H1 (cell line): ENCODE measurements at regions not wholly inside any gene's neighbourhood (a gene's known extent, or its start where the extent isn't known, plus 50 kb on each side); places are given as distances from the start of the nearest gene placed in this dataset.

Experiments
- ASH2L ChIP-seq: fragments of 200-600, 300-600 bp; sonication (generic); IDR thresholded peaks from one replicate; pipeline ENCODE4 v1.7.1; 2017; ENCODE audit warnings: low read length
- CBX5 ChIP-seq: fragments of 300-800, 300-1000 bp; sonication (generic); IDR thresholded peaks from 2 replicates; pipeline ENCODE4 v1.7.1; 2016; ENCODE audit warnings: antibody characterized with exemption, low read length, low read depth
- CTCF ChIP-seq, 3 experiments: IDR thresholded peaks; 1 replicate in 2 of 3; 2 replicates in 1 of 3; pipeline versions ENCODE4 v1.5.1 to v1.6.1; 2011; ENCODE audit warnings: low read length in 3 of 3, mild to moderate bottlenecking in 3 of 3, inconsistent platforms in 2 of 3, low read depth in 1 of 3, moderate library complexity in 1 of 3; ENCODE audit not compliant: insufficient read depth in 1 of 3; ENCODE audit errors: control extremely low read depth in 1 of 3
- GTF2F1 ChIP-seq: IDR thresholded peaks from 2 replicates; pipeline ENCODE4 v1.6.1; 2012; ENCODE audit warnings: low read depth, low read length, improper control_type of control experiment, borderline replicate concordance
- JUND ChIP-seq: IDR thresholded peaks from 2 replicates; pipeline ENCODE4 v1.6.1; 2011; ENCODE audit warnings: mild to moderate bottlenecking, improper control_type of control experiment, low read length
- POLR2A ChIP-seq, 2 experiments: IDR thresholded peaks; 1 replicate in 1 of 2; 2 replicates in 1 of 2; pipeline ENCODE4 v1.6.1; 2011; ENCODE audit warnings: low read depth in 2 of 2, low read length in 2 of 2, mild to moderate bottlenecking in 2 of 2; ENCODE audit errors: control extremely low read depth in 1 of 2
- POLR2AphosphoS5 ChIP-seq: IDR thresholded peaks from 2 replicates; pipeline ENCODE4 v1.6.1; 2011; ENCODE audit warnings: low read depth, low read length
- RAD21 ChIP-seq, 2 experiments: IDR thresholded peaks in 1 of 2; conservative IDR thresholded peaks in 1 of 2; 2 replicates each; pipeline ENCODE4 v1.6.1; 2011; ENCODE audit warnings: low read depth in 2 of 2, low read length in 2 of 2, improper control_type of control experiment in 1 of 2, inconsistent platforms in 1 of 2, mild to moderate bottlenecking in 1 of 2, moderate library complexity in 1 of 2
- SIX5 ChIP-seq: IDR thresholded peaks from 2 replicates; pipeline ENCODE4 v1.6.1; 2011; ENCODE audit warnings: mild to moderate bottlenecking, low read depth, low read length
- SUZ12 ChIP-seq: fragments of 200-600 bp; sonication (generic); IDR thresholded peaks from 2 replicates; pipeline ENCODE4 v1.6.1; 2012; ENCODE audit warnings: mild to moderate bottlenecking, inconsistent platforms, low read length, moderate library complexity, mixed read lengths
- TCF12 ChIP-seq: IDR thresholded peaks from 2 replicates; pipeline ENCODE4 v1.6.1; 2011; ENCODE audit warnings: low read depth, mild to moderate bottlenecking, low read length
- ZNF274 ChIP-seq: IDR thresholded peaks from 2 replicates; pipeline ENCODE4 v1.7.0; 2012; ENCODE audit warnings: low read length, borderline replicate concordance; ENCODE audit errors: extremely low read depth

- TF ChIP-seq GTF2F1 (no peak), POLR2AphosphoS5 (no peak), ZNF274 (no peak), CTCF (IDR thresholded peaks at IDR 0.05; ENCODE audit: control extremely low read depth in 1 of 3, insufficient read depth in 1 of 3, low read depth in 1 of 3, low read length in 3 of 3) (peak in 1 of 3 experiments; percentile 41; a peak in 1 of 4 replicates), JUND (no peak), RAD21 (IDR thresholded peaks at IDR 0.05 in 1 of 2, conservative IDR thresholded peaks at IDR 0.05 in 1 of 2; ENCODE audit: low read depth in 2 of 2, low read length in 2 of 2) (no peak), SUZ12 (no peak), ASH2L (no peak), TCF12 (no peak), CBX5 (no peak), POLR2A (IDR thresholded peaks at IDR 0.05; ENCODE audit: control extremely low read depth in 1 of 2, low read depth in 2 of 2, low read length in 2 of 2) (no peak), SIX5 (no peak)
Measured at GRCh38 chr15:31498329-31498728, 171.7 kb downstream of the KLF13 start.
